Activated T-cell treated with anti-CD3 and anti-CD28 coated beads, Interleukin-2, amount 50 U/mL, for 24 hours (primary cell): ENCODE measurements at regions not wholly inside any gene's neighbourhood (a gene's known extent, or its start where the extent isn't known, plus 50 kb on each side); places are given as distances from the start of the nearest gene placed in this dataset.

Experiments used
- DNase-seq: peaks from one replicate; pipeline ENCODE4 v3.0.0-alpha.2; 2020
- H3K27ac Mint-ChIP-seq: 2 replicates; pipeline ENCODE4 v1.8.0; 2020; ENCODE audit warnings: mild to moderate bottlenecking, mixed read lengths
- H3K27me3 Mint-ChIP-seq: 2 replicates; pipeline ENCODE4 v1.8.0; 2020; ENCODE audit warnings: mixed read lengths
- H3K36me3 Mint-ChIP-seq: 2 replicates; pipeline ENCODE4 v1.8.0; 2020; ENCODE audit warnings: low read depth, mixed read lengths
- H3K4me1 Mint-ChIP-seq: 2 replicates; pipeline ENCODE4 v1.8.0; 2020; ENCODE audit warnings: low read depth, mixed read lengths
- H3K4me3 Mint-ChIP-seq: 2 replicates; pipeline ENCODE4 v1.8.0; 2020; ENCODE audit warnings: mild to moderate bottlenecking, moderate library complexity, mixed read lengths
- H3K9me3 Mint-ChIP-seq: 2 replicates; pipeline ENCODE4 v1.8.0; 2020; ENCODE audit warnings: mixed read lengths

- Mint-ChIP-seq H3K4me3 (no peak overlapping the region), H3K9me3 (no peaks in the 10 kb centered on the region)
These were observed 69.8 kb downstream of the HES1 start for GRCh38 chr3:194205675-194206133.

GRCh38 chr3:194206320-194206719 lies 70.4 kb downstream of the HES1 start:
- Mint-ChIP-seq H3K9me3 (no peaks in the 10 kb centered on the region), H3K36me3 (no peaks in the 10 kb centered on the region), H3K4me3 (no peak overlapping the region), H3K27me3 (peaks cover 45% of the 10 kb centered on the region), H3K4me1 (peaks cover 15% of the 10 kb centered on the region), H3K27ac (no peak overlapping the region)
- DNase-seq, result no peak

More at GRCh38 chr3:194205675-194206133, 69.8 kb downstream of the HES1 start:
- H3K27ac Mint-ChIP-seq, result no peak overlapping the region
- peak; percentile 46 for DNase-seq
- H3K4me1 Mint-ChIP-seq, result peaks cover 15% of the 10 kb centered on the region
- no peaks in the 10 kb centered on the region for H3K36me3 Mint-ChIP-seq
- H3K27me3 Mint-ChIP-seq, result peaks cover 50% of the 10 kb centered on the region

GRCh38 chr3:194208709-194209108 lies 72.8 kb downstream of the HES1 start:
- Mint-ChIP-seq H3K27me3 (peaks cover 34% of the 10 kb centered on the region), H3K27ac (no peak overlapping the region), H3K4me3 (no peak overlapping the region), H3K36me3 (no peaks in the 10 kb centered on the region), H3K4me1 (peaks cover 10% of the 10 kb centered on the region), H3K9me3 (no peaks in the 10 kb centered on the region)
- no peak for DNase-seq

GRCh38 chr3:194212161-194212844 lies 76.4 kb downstream of the HES1 start:
- Mint-ChIP-seq H3K36me3 (no peaks in the 10 kb centered on the region), H3K4me3 (no peak overlapping the region), H3K4me1 (no peaks in the 10 kb centered on the region), H3K27ac (no peak overlapping the region), H3K9me3 (no peaks in the 10 kb centered on the region), H3K27me3 (peaks cover 7% of the 10 kb centered on the region)
- no peak for DNase-seq

GRCh38 chr3:194212845-194213331 lies 76.9 kb downstream of the HES1 start:
- Mint-ChIP-seq H3K36me3 (no peaks in the 10 kb centered on the region), H3K27me3 (peaks cover 7% of the 10 kb centered on the region), H3K9me3 (no peaks in the 10 kb centered on the region), H3K4me3 (no peak overlapping the region), H3K4me1 (no peaks in the 10 kb centered on the region), H3K27ac (no peak overlapping the region)
- DNase-seq, result no peak

GRCh38 chr3:194215392-194215791 lies 79.4 kb downstream of the HES1 start:
- H3K9me3 Mint-ChIP-seq, result no peaks in the 10 kb centered on the region
- H3K27ac Mint-ChIP-seq, result no peak overlapping the region
- H3K27me3 Mint-ChIP-seq, result peaks cover 10% of the 10 kb centered on the region

GRCh38 chr3:194218646-194219453 lies 82.9 kb downstream of the HES1 start:
- no peak overlapping the region for H3K4me3 Mint-ChIP-seq
- no peaks in the 10 kb centered on the region for H3K36me3 Mint-ChIP-seq
- DNase-seq, result no peak
- no peak overlapping the region for H3K27ac Mint-ChIP-seq
- H3K27me3 Mint-ChIP-seq, result peaks cover 9% of the 10 kb centered on the region
- H3K9me3 Mint-ChIP-seq, result no peaks in the 10 kb centered on the region
- no peaks in the 10 kb centered on the region for H3K4me1 Mint-ChIP-seq

More at GRCh38 chr3:194215392-194215791, 79.4 kb downstream of the HES1 start:
- H3K4me1 Mint-ChIP-seq, result no peaks in the 10 kb centered on the region
- no peak overlapping the region for H3K4me3 Mint-ChIP-seq
- no peak for DNase-seq
- H3K36me3 Mint-ChIP-seq, result no peaks in the 10 kb centered on the region

GRCh38 chr3:194219826-194220410 lies 84.0 kb downstream of the HES1 start:
- H3K27ac Mint-ChIP-seq, result no peak overlapping the region
- H3K4me1 Mint-ChIP-seq, result peaks cover 7% of the 10 kb centered on the region
- H3K27me3 Mint-ChIP-seq, result peaks cover 18% of the 10 kb centered on the region
- no peak overlapping the region for H3K4me3 Mint-ChIP-seq
- DNase-seq, result no peak
- H3K9me3 Mint-ChIP-seq, result no peaks in the 10 kb centered on the region
- no peaks in the 10 kb centered on the region for H3K36me3 Mint-ChIP-seq

GRCh38 chr3:194220901-194221326 lies 85.0 kb downstream of the HES1 start:
- peaks cover 27% of the 10 kb centered on the region for H3K27me3 Mint-ChIP-seq
- H3K27ac Mint-ChIP-seq, result no peak overlapping the region
- no peak for DNase-seq
- H3K36me3 Mint-ChIP-seq, result no peaks in the 10 kb centered on the region
- H3K4me3 Mint-ChIP-seq, result no peak overlapping the region
- H3K9me3 Mint-ChIP-seq, result no peaks in the 10 kb centered on the region
- H3K4me1 Mint-ChIP-seq, result peaks cover 7% of the 10 kb centered on the region

GRCh38 chr3:194221336-194221735 lies 85.4 kb downstream of the HES1 start:
- no peak overlapping the region for H3K27ac Mint-ChIP-seq
- peaks cover 30% of the 10 kb centered on the region for H3K27me3 Mint-ChIP-seq
- DNase-seq, result no peak
- no peaks in the 10 kb centered on the region for H3K36me3 Mint-ChIP-seq
- H3K9me3 Mint-ChIP-seq, result no peaks in the 10 kb centered on the region
- peaks cover 7% of the 10 kb centered on the region for H3K4me1 Mint-ChIP-seq
- no peak overlapping the region for H3K4me3 Mint-ChIP-seq

- H3K27ac Mint-ChIP-seq, result no peak overlapping the region
- no peak overlapping the region for H3K4me3 Mint-ChIP-seq
- peaks cover 7% of the 10 kb centered on the region for H3K4me1 Mint-ChIP-seq
- H3K9me3 Mint-ChIP-seq, result no peaks in the 10 kb centered on the region
- H3K27me3 Mint-ChIP-seq, result peaks cover 36% of the 10 kb centered on the region
- no peaks in the 10 kb centered on the region for H3K36me3 Mint-ChIP-seq
- DNase-seq, result no peak
These were observed 88.0 kb downstream of the HES1 start for GRCh38 chr3:194223951-194224350.

- Mint-ChIP-seq H3K4me3 (no peak overlapping the region), H3K27me3 (peaks cover 36% of the 10 kb centered on the region), H3K36me3 (no peaks in the 10 kb centered on the region), H3K9me3 (no peaks in the 10 kb centered on the region), H3K4me1 (peaks cover 7% of the 10 kb centered on the region), H3K27ac (no peak overlapping the region)
- DNase-seq, result no peak
These were observed 88.8 kb downstream of the HES1 start for GRCh38 chr3:194224471-194225417.

- H3K27me3 Mint-ChIP-seq, result peaks cover 34% of the 10 kb centered on the region
- H3K4me1 Mint-ChIP-seq, result peaks cover 7% of the 10 kb centered on the region
- H3K9me3 Mint-ChIP-seq, result no peaks in the 10 kb centered on the region
- no peak for DNase-seq
- no peaks in the 10 kb centered on the region for H3K36me3 Mint-ChIP-seq
- no peak overlapping the region for H3K27ac Mint-ChIP-seq
- H3K4me3 Mint-ChIP-seq, result no peak overlapping the region
These were observed 89.5 kb downstream of the HES1 start for GRCh38 chr3:194225418-194225812.
